Stimulated activated CD8-positive, alpha-beta memory T cell treated with anti-CD3 and anti-CD28 coated beads, Interleukin-4, amount 100 ng/mL, for 4 hours (primary cell): ENCODE measurements at regions not wholly inside any gene's neighbourhood (a gene's known extent, or its start where the extent isn't known, plus 50 kb on each side); places are given as distances from the start of the nearest gene placed in this dataset.
"Not testable (repeated sequence)": the region's sequence is repeated elsewhere in the genome, so short reads cannot be mapped to it uniquely, and the experiment has no call there.

ENCODE experiments used
- DNase-seq, 2 donors: peaks; one replicate each; pipeline ENCODE4 v3.0.0-alpha.2; 2020; ENCODE audit warnings: low read depth in 2 of 2, low spot score in 1 of 2

DNA sequence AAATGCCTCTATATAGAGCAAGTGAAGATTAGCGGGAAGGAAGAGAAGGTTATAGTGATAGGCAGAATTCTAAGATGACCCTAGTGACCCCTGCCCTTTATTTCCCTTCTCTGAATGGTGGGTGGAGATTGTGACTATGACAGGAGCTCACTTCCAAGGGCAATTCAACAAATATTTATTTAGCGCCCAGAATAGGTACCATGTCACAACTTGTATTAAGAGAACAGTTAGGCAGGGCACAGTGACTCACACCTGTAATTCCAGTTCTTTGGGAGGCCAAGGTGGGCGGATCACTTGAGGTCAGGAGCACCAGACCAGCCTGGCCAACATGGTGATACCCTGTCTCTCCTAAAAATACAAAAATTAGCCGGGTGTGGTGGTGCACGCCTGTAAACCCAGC is 236.0 kb upstream of the POGK start:
- DNase-seq = no peak

DNA sequence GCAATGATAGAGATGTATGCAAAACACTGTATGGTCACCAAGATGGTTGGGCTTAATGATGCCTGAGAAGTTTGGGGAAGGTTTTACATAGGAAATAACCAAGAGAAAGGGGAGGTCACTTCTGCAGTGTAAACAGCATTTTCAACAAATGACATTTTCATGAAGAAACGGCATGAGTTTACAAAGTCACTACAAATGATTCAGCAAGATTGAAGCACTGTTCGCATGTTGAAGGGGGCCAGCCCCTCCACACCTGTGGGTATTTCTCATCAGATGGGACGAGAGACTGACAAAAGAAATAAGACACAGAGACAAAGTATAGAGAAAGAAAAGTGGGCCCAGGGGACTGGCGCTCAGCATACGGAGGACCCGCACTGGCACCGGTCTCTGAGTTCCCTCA is 234.1 kb upstream of the POGK start:
- no peak for DNase-seq

DNA sequence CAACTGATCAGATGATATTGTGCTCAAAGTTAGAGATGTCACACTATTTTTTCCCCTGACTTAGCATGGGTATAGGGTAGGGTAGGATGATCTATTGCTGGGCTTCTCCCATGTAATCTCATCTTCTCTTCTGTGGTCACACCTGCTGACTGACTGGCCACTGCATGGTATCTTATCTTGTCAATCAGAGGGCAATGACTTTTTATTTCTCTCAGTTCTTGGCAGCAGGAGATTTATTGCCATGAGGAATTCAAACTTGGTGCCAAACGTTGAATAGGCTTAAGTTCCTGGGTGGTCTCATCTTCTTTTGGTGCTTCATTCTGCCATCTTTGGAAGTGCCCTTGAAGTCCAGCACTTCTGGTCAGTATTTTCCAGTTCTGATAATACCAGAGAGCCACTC is 226.4 kb upstream of the POGK start:
- DNase-seq = no peak

DNA sequence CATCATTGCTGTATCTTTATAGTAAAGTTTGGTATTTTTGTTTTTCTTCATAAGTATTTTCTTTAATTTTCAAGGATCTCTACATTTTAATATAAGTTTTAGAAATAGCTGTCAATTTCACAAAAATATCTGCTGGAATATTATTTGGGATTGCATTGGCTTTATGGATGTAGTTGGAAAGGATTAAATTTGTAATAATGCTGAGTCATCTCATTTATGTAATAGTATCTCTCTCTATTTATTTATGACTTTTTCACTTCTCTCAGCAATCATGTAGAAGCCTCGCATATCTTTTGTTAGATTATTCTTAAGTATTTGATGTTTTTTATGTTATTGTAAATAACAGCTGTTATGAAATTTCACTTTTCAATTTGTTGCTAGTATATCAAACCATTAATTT is 223.1 kb upstream of the POGK start:
- no peak for DNase-seq

DNA sequence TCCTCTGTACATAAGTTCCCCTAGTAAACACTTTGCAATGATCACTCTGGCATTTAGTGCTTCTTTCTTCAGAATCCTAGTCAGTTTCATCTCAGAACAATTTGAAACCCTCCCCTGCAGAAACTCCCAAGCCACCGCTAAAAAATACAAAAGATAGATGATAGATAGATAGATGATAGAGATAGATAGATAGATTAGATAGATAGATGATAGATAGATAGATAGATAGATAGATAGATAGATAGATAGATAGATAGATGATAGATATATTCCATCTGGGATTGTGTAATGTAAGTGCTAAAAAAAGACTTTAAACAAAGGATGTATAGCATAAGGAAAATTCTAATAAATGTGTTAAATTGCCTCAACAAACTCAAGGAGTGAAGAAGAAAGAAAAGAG is 212.6 kb upstream of the POGK start:
- no peak for DNase-seq

DNA sequence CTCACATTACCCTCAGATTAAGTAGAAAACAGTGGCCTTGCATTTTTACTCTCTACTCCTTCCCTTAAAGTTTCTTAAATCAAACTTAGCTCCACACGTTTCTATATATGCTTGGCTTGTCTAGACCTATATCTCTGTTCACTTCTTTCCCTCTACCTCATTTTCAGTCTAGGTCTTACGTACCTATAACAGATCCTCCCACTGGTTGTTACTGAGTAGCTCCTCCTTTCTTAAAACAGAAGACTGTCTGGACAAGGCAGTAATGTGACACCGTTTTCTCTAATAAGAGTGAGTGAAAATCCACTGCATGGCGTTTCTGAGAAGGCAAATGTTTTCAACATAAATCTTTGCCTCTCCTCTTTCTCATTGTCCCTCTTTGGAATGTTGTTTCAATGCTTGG is 211.7 kb upstream of the POGK start:
- DNase-seq = no peak

DNA sequence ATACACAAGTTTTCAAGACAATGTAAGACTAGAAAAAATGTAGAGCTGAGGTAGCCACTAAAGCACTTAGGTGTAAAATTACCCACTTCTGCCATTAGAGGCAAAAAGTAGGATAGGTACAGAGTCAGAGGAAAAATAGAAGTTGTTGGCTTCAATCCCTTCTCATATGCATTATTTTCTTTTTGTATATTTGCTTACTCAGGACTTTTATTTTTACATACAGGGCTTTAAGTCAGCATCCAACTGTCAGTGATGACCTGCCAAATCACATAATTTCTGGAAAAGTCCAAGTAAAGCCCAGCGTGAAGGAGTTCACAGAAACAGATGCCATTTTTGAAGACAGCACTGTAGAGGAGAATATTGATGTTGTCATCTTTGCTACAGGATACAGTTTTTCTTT is 211.0 kb upstream of the POGK start:
- no peak for DNase-seq

DNA sequence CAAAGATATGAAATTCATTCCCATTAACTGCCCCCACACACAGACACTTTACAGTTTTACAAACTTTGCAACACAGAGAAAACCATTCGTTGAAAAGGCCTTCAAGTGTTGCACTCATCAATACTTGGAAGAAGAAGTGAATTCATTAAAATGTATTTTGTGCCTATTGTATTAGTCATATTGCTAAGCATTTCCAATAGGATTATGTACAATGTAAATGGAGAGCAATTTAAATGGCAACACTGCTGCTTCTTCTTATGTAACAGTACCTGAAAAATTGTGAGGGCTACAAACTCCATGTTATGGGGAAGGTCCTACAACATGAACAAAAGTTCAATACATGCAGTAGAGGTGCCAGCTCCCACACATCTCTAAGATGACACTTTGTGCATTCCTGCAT is 209.3 kb upstream of the POGK start:
- DNase-seq = no peak

DNA sequence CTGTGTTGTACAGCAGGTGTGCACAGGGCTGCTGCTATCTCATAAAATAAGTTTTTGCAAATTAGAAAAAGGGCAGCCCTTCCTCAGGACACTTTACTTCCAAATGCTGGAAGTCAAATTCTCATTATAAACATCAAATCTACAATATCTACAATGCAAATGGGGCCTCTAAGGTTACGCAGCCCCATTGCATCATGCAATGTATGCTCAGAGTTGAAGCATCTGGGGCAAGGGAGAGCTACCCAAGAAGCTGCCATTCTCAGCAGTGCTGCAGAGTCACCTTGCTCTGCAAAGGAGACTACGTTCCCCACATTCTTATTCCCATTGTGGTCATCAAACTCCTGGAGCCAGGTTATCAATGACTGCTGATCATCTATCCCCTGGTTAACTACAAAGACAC is 208.9 kb upstream of the POGK start:
- DNase-seq = no peak

DNA sequence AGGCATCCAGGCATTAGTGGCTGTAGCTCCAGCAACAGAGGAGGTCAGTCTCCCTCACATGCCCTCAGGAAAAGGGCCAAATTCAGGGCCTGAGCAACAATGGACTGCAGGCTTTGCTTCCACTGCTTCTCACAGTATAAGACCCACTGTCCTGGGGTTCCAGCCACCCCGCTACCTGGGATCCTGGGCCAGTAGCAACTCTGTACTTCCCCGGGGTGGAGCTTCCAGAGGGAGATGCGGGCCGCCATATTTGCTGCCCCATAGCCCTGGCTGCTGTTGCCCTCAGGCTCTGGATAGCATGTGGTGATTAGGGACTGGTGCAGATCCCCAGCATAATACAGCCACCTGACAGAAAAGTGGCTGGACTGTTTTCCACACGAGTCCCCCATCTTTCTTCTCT is 201.1 kb upstream of the POGK start:
- no peak for DNase-seq

DNA sequence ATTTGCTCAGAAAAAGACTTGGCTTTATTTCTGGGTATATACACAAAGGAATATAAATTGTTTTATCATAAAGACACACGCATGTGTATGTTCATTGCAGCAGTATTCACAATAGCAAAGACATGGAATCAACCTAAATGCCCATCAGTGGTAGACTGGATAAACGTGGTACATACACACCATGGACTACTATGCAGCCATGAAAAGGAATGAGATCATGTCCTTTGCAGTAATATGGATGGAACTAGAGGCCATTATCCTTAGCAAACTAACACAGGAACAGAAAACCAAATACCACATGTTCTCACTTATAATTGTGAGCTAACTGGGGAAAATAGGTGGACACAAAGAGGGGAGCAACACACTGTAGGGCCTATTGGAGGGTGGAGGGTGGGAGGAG is 182.0 kb upstream of the POGK start:
- DNase-seq = not testable (repeated sequence)

DNA sequence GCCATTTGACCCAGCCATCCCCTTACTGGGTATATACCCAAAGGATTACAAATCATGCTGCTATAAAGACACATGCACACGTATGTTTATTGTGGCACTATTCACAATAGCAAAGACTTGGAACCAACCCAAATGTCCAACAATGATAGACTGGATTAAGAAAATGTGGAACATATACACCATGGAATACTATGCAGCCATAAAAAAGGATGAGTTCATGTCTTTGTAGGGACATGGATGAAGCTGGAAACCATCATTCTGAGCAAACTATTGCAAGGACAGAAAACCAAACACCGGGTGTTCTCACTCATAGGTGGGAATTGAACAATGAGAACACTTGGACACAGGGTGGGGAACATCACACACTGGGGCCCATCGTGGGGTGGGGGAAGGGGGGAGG is 172.5 kb upstream of the POGK start:
- not testable (repeated sequence) for DNase-seq

DNA sequence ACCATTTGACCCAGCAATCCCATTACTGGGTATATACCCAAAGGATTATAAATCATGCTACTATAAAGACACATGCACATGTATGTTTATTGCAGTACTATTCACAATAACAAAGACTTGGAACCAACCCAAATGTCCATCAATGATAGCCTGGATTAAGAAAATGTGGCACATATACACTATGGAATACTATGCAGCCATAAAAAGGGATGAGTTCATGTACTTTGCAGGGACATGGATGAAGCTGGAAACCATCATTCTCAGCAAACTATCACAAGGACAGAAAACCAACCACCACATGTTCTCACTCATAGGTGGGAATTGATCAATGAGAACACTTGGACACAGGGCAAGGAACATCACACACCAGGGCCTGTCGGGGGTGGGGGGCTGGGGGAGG is 171.7 kb upstream of the POGK start:
- not testable (repeated sequence) for DNase-seq

DNA sequence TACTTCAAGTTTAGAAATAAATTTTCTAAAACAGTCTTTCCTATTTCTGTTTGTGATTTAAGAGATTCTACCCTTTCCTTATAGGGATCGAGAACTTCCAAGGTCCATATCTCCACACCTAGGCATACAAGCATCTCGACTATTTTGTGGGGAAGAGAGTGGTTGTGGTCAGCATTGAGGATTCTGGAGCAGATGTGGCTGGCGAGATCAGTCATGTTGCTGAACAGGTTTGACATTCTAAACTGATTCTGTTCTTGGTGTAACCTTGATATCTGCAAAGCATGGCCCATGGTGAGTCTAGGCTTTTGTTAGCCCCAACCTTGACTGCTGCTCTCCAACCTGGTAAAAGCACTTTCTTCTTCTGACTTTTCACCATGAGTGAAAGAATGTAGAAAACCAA is 167.6 kb upstream of the POGK start:
- DNase-seq = no peak

DNA sequence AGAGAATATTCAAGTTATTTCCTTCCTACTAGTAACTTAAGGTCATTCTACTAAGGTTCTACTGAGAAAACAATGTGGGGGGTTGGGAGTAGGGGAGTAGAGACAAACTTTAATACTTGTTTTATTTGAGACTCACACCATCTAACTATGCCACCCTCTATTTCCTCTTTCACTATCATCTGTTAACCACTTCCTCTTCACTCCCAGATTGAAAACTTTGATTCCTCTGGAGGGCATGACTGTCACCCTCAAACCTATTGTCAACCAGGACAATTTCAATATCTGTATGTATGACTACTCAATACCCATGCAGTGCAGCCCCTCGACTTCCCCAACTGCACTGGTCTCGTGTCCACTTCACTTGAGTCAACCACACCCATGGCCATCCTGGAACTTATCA is 165.6 kb upstream of the POGK start:
- no peak for DNase-seq

DNA sequence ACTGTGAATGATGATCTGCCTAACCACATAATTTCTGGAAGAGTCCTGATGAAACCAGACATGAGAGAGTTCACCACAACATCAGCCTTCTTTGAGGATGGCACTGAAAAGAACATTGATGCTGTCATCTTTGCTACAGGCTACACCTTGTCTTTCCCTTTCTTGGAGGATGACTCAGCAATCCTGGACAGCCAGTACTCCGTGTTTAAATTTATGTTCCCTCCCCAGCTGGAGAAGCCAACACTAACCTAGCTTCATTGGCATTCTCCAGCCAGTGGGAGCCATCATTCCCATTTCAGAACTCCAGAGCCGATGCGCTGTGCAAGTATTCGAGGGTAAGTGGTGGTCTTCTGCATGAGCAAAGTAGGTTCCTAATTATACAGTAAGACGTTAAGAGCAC is 164.1 kb upstream of the POGK start:
- DNase-seq = no peak

DNA sequence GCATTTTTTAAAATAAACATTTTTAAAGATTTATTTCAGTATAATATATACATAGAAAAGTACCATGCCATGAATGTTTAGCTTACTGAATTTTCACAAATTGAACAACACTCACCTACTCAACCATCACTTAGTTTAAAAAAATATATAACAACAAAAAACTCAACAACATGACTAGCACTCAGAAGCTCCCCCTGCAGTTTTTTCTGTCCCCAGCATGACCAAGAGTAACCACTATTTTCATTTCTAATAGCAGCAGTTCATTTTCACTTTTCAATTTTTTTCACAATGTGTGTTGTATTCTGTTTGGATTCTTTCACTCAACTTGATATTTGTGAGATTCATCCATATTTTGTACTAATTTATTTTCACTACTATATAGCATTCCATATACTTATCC is 162.3 kb upstream of the POGK start:
- DNase-seq = no peak

DNA sequence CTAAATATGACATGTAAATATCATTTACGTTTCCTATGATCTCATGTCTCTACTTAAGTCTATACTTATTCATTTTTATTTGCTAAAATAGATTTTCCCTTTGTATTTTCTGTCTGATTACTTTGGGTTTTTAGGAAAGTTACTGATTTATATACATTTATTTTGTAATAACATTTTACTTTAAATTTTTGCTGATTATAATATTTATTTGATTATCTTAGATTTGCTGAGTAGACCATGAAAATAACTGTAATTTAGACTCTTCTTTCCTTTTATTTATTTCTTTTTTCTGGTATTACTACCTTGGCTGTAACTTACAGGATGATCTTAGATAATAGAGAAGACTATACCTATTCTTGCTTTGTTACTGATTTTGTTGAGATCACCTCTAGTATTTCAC is 159.9 kb upstream of the POGK start:
- no peak for DNase-seq

DNA sequence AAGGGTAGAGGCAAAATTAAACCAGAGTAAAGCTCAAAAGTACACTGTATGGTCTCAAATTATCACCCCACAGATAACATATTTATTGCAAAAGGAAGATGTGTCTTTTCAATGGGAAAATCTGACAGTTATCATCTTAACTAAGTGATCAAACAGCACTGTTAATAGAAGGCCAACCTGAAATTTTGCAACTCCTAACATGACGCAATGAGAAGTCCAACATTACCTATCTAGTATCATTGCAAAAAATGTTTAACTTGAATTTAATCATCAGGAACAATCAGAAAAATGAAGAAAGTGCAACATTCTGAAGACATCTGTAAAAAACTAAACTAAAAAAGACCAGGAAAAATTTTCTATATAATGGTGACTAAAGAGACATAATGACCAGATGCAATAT is 156.7 kb upstream of the POGK start:
- DNase-seq = no peak

DNA sequence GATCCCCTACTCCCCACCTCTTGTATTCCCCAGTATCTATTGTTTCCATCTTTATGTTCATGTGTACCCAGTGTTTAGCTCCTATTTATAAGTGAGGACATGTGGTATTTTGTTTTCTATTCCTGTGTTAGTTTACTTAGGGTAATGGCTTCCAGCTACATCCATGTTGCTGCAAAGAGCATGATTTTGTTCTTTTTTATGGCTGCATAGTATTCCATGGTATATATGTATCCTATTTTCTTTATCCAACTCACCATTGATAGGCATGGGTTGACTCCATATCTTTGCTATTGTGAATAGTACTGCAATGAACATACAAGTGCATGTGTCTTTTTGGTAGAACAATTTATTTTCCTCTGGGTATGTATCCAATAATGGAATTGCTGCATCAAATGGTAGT is 154.6 kb upstream of the POGK start:
- DNase-seq = not testable (repeated sequence)

DNA sequence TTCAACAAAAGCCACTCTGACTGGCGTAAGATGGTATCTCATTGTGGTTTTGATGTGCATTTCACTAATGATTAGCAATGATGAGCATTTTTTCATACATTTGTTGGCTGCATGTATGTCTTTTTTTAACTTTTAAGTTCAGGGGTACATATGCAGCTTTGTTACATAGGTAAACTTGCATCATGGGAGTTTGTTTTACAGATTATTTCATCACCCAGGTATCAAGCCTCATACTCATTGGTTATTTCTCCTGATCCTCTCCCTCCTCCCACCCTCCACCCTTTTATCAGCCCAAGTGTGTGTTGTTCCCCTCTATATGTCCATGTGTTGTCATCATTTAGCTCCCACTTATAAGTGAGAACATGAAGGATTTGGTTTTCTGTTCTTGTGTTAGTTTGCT is 154.1 kb upstream of the POGK start:
- DNase-seq = no peak

DNA sequence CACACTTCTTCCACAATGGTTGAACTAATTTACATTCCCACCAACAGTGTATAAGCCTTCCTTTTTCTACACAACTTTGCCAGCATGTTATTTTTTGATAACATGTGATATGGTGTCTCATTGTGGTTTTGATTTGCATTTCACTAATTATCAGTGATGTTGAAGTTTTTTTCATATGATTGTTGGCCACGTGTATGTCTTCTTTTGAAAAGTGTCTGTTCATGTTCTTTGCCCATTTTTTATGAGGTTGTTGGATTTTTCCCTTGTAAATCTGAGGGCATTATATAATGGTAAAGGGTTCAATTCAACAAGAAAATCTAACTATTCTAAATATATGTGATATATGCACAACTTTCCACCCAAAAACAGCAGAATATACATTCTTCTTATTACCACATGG is 153.4 kb upstream of the POGK start:
- not testable (repeated sequence) for DNase-seq

DNA sequence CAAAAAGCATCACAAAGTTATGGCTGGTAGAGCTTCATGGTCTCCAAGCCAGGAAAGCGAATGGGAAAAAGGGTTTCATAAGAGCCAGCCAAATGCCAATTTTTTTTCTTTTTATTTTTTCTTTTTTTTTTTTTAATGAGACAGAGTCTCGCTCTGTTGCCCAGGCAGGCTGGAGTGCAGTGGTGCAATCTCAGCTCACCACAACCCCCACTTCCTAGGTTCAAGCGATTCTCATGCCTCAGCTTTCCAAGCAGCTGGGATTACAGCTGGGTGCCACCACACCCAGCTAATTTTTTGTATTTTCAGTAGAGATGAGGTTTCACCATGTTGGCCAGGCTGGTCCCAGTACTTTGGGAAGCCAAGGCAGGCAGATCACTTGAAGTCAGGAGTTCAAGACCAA is 148.7 kb upstream of the POGK start:
- DNase-seq = not testable (repeated sequence)

DNA sequence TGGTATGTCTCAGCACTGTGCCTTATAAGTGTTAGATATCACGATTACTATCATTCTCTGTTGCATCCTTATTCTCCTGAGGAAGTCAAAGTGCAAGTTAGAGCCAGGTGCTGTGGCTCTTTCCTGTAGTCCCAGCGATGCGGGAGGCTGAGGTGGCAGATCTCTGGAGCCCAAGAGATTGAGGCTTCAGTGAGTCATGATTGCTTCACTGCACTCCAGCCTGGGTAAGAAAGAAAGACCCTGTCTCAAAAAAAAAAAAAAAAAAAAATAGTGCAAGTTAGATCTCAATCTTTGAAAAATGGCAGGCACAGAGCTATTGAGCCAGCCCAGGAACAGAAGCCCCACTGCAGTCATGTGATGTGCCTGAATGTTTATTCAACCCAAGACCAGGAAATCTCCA is 147.8 kb upstream of the POGK start:
- no peak for DNase-seq
